Heart left ventricle (tissue), 16 donors: ENCODE measurements at regions not wholly inside any gene's neighbourhood (a gene's known extent, or its start where the extent isn't known, plus 50 kb on each side); places are given as distances from the start of the nearest gene placed in this dataset.

Experiments used
- ATAC-seq, 4 donors: fragments of 200-7000 bp; cut with Tn5 transposase; one replicate each; pipeline ENCODE4 v1.9.1; 2020 to 2022; ENCODE audit warnings: moderate library complexity in 4 of 4, mild to moderate bottlenecking in 3 of 4, moderate number of reproducible peaks in 1 of 4
- DNase-seq, 5 donors: peaks; one replicate each; pipeline ENCODE4 v3.0.0-alpha.2; 2020
- H3K27ac ChIP-seq, 12 donors: fragments of 200-600 bp; sonication (generic) in 4 of 12; one replicate each; pipeline versions ENCODE4 v1.5.0 to v1.8.0; 2016 to 2022; ENCODE audit warnings: mild to moderate bottlenecking in 2 of 12
- H3K27me3 ChIP-seq, 9 donors: fragments of 200-600 bp; sonication (generic) in 2 of 9; one replicate each; pipeline versions ENCODE4 v1.5.1 to v1.8.0; 2016 to 2022; ENCODE audit warnings: mild to moderate bottlenecking in 3 of 9
- H3K36me3 ChIP-seq, 9 donors: fragments of 200-600 bp; sonication (generic) in 2 of 9; one replicate each; pipeline versions ENCODE4 v1.5.0 to v1.8.0; 2018 to 2022; ENCODE audit warnings: mild to moderate bottlenecking in 2 of 9
- H3K4me1 ChIP-seq, 12 donors: fragments of 200-600 bp; sonication (generic) in 4 of 12; one replicate each; pipeline versions ENCODE4 v1.5.0 to v1.8.0; 2016 to 2022; ENCODE audit warnings: mild to moderate bottlenecking in 3 of 12
- H3K4me3 ChIP-seq, 12 donors: fragments of 200-600 bp; sonication (generic) in 4 of 12; one replicate each; pipeline versions ENCODE4 v1.5.0 to v1.8.0; 2017 to 2022; ENCODE audit warnings: mild to moderate bottlenecking in 9 of 12, moderate library complexity in 4 of 12
- H3K9me3 ChIP-seq, 12 donors: fragments of 200-600 bp; sonication (generic) in 4 of 12; one replicate each; pipeline versions ENCODE4 v1.5.0 to v1.8.0; 2016 to 2022; ENCODE audit warnings: mild to moderate bottlenecking in 1 of 12
- CTCF ChIP-seq, 12 donors: fragments of 200-600 bp; sonication (generic) in 4 of 12; IDR thresholded peaks; one replicate each; pipeline versions ENCODE4 v1.5.0 to v1.8.0; 2018 to 2022; ENCODE audit warnings: antibody characterized with exemption in 12 of 12, mild to moderate bottlenecking in 5 of 12
- POLR2A ChIP-seq, 2 donors: fragments of 450-650 bp; IDR thresholded peaks; one replicate each; pipeline ENCODE4 v1.6.1; 2017; ENCODE audit warnings: antibody characterized with exemption in 2 of 2, mild to moderate bottlenecking in 2 of 2, moderate library complexity in 2 of 2
- WGBS, 4 donors: extraction: QIAGEN DNeasy Blood & Tissue Kit in 2 of 4; methylation state at CpG; one replicate each; pipeline versions ENCODE4 v1.1.5 to v1.1.7; 2013 to 2018; 5-methylcytosine and 5-hydroxymethylcytosine counted together
- intact Hi-C, 10 donors: fragments of 100-400 bp; cut with DNase I; formaldehyde crosslinking; loops; one replicate each; pipeline versions ENCODE4 v1.11.1 to v1.14.2; 2022
- donor health status: ischemic (EF 13 %, LVEDD 7.1; RV severe dilation, severe dysfunction).
- donor health status: healthy with polysubstance abuse.
- donor health status: DM: no; HTN: yes; CAD: no.
- donor health status: DM: no; HTN: no; CAD: no.
- donor health status: ischemic (EF 25% LVEDD 6.9; RV normal size, moderate dysfunction).
- donor health status: ischemic (EF 25% LVEDD 5.7; RV mildly dilated, moderate dysfunction).
- donor health status: healthy.
- donor health status: DM: yes; HTN: yes; CAD: no.
- donor health status: ischemic (EF 35%, LVEDD 5.7; RV mildly dilated, moderate dysfunction).
- donor health status: nonischemic (EF 11% LVEDD 7.7; RV severe dilation, severe dysfunction).
- donor health status: DM: yes; HTN: yes; CAD: no.
- donor health status: PGD.
- donor health status: ischemic (EF 29% LVEDD 5.4; RV normal size, mild dysfunction).
- donor health status: nonischemic (EF 23%, LVEDD 6.1; RV moderate dilation, normal function).

- no peak overlapping the region for H3K27ac ChIP-seq
- no peak overlapping the region for H3K4me3 ChIP-seq
- DNase-seq (no peak), ATAC-seq (no peak)
- peaks cover 0 to 10% (median 0%) of the 10 kb centered on the region in 12 donors for H3K9me3 ChIP-seq
- no peaks in the 10 kb centered on the region for H3K4me1 ChIP-seq
- no peaks in the 10 kb centered on the region for H3K36me3 ChIP-seq
- intact Hi-C loops = no loop called here
- no peaks in the 10 kb centered on the region for H3K27me3 ChIP-seq
- 91 to 97% (median 95%) methylated on average over 3 of the region's 3 CpGs for WGBS, 4 donors
- peak in 1 of 12 donors; percentile 7 for TF ChIP-seq CTCF (IDR thresholded peaks at IDR 0.05)
- no peak for TF ChIP-seq POLR2A (IDR thresholded peaks at IDR 0.05)
Measured at GRCh38 chr3:78140274-78140673, 1100.4 kb downstream of the ROBO2 start.

GRCh38 chr3:78140866-78141265 lies 1101.0 kb downstream of the ROBO2 start:
- intact Hi-C loops = no loop called here
- no peak overlapping the region for H3K4me3 ChIP-seq
- no peak overlapping the region for H3K27ac ChIP-seq
- no peak for ATAC-seq
- no peaks in the 10 kb centered on the region for H3K4me1 ChIP-seq
- peaks cover 0 to 10% (median 0%) of the 10 kb centered on the region in 12 donors for H3K9me3 ChIP-seq
- 79 to 88% (median 85%) methylated on average over 1 of the region's 1 CpG for WGBS, 4 donors
- no peak for DNase-seq
- H3K36me3 ChIP-seq = no peaks in the 10 kb centered on the region
- no peaks in the 10 kb centered on the region for H3K27me3 ChIP-seq
- TF ChIP-seq POLR2A (IDR thresholded peaks at IDR 0.05) (no peak), CTCF (IDR thresholded peaks at IDR 0.05) (no peak)

- Histone ChIP-seq H3K27ac (no peak overlapping the region), H3K9me3 (peaks cover 0 to 10% (median 0%) of the 10 kb centered on the region in 12 donors), H3K4me1 (no peaks in the 10 kb centered on the region), H3K36me3 (no peaks in the 10 kb centered on the region), H3K4me3 (no peak overlapping the region), H3K27me3 (no peaks in the 10 kb centered on the region)
- WGBS, 4 donors = 91 to 95% (median 92%) methylated on average over 3 of the region's 3 CpGs
- DNase-seq (no peak), ATAC-seq (no peak)
- TF ChIP-seq POLR2A (IDR thresholded peaks at IDR 0.05) (no peak), CTCF (IDR thresholded peaks at IDR 0.05) (no peak)
- intact Hi-C loops = no loop called here
Measured at GRCh38 chr3:78141269-78141668, 1101.4 kb downstream of the ROBO2 start.

- DNase-seq = no peak
- H3K27ac ChIP-seq = no peak overlapping the region
- no peak overlapping the region for H3K4me3 ChIP-seq
- no peaks in the 10 kb centered on the region for H3K4me1 ChIP-seq
- H3K9me3 ChIP-seq = peaks cover 0 to 10% (median 0%) of the 10 kb centered on the region in 12 donors
- no peaks in the 10 kb centered on the region for H3K27me3 ChIP-seq
- 71 to 89% (median 83%) methylated on average over 1 of the region's 1 CpG for WGBS, 4 donors
- intact Hi-C loops = no loop called here
- no peak for ATAC-seq
- H3K36me3 ChIP-seq = no peaks in the 10 kb centered on the region
- TF ChIP-seq POLR2A (IDR thresholded peaks at IDR 0.05) (no peak), CTCF (IDR thresholded peaks at IDR 0.05) (no peak)
Measured at GRCh38 chr3:78143000-78143399, 1103.1 kb downstream of the ROBO2 start.
